SK-N-SH (cell line): ENCODE measurements at regions not wholly inside any gene's neighbourhood (a gene's known extent, or its start where the extent isn't known, plus 50 kb on each side); places are given as distances from the start of the nearest gene placed in this dataset.

Experiments
- CTCF ChIA-PET: fragments of 300-600, 350-600 bp; formaldehyde crosslinking; extraction: SDS; loops from one replicate; lab custom pipeline; 2021; lab: Yijun Ruan, JAX
- POLR2A ChIA-PET: fragments of 350-600 bp; sonication (Branson Sonifier 250); formaldehyde crosslinking; extraction: SDS; loops from one replicate; lab custom pipeline; 2020; ENCODE audit warnings: antibody characterized with exemption, inconsistent platforms; lab: Yijun Ruan, JAX
- DNase-seq: peaks from one replicate; pipeline ENCODE4 v3.0.0; 2012
- H2AFZ ChIP-seq: fragments of 200-600 bp; sonication (generic); 2 replicates; pipeline ENCODE4 v1.8.1; 2016; ENCODE audit warnings: antibody characterized with exemption, mild to moderate bottlenecking, low read depth
- H3F3A ChIP-seq: fragments of 200-600 bp; sonication (generic); replicated peaks from 2 replicates; pipeline ENCODE3; 2016; ENCODE audit warnings: antibody characterized with exemption, mild to moderate bottlenecking; ENCODE audit not compliant: insufficient read depth
- H3K27ac ChIP-seq, 2 experiments: fragments of 200-500 bp in 1 of 2; fragments of 200-600 bp in 1 of 2; sonication (Bioruptor generic) in 1 of 2; sonication (generic), shearing (Covaris generic) in 1 of 2; 2 replicates each; pipeline versions ENCODE4 v1.5.1 to v1.6.1; 2014 to 2016; ENCODE audit warnings: low read depth in 2 of 2, inconsistent platforms in 1 of 2, low read length in 1 of 2, mild to moderate bottlenecking in 1 of 2, mixed read lengths in 1 of 2
- H3K27me3 ChIP-seq: fragments of 200-600 bp; sonication (generic), shearing (Covaris generic); 2 replicates; pipeline ENCODE4 v1.6.1; 2016; ENCODE audit warnings: mixed run types; ENCODE audit not compliant: insufficient read depth
- H3K36me3 ChIP-seq, 2 experiments: fragments of 200-500 bp in 1 of 2; fragments of 200-600 bp in 1 of 2; sonication (Bioruptor generic) in 1 of 2; sonication (generic) in 1 of 2; replicated peaks in 1 of 2; 2 replicates each; pipeline versions ENCODE3 to v1.5.1; 2014 to 2016; ENCODE audit warnings: low read length in 1 of 2, mild to moderate bottlenecking in 1 of 2; ENCODE audit not compliant: insufficient read depth in 2 of 2, control insufficient read depth in 1 of 2
- H3K4me1 ChIP-seq, 2 experiments: fragments of 200-500 bp in 1 of 2; fragments of 200-600 bp in 1 of 2; sonication (Bioruptor generic) in 1 of 2; sonication (generic), shearing (Covaris generic) in 1 of 2; 2 replicates each; pipeline versions ENCODE4 v1.5.1 to v1.6.1; 2014 to 2016; ENCODE audit warnings: low read depth in 1 of 2, low read length in 1 of 2, mixed run types in 1 of 2; ENCODE audit not compliant: insufficient read depth in 2 of 2, control insufficient read depth in 1 of 2
- H3K4me2 ChIP-seq: fragments of 200-600 bp; sonication (generic), shearing (Covaris generic); 2 replicates; pipeline ENCODE4 v1.6.1; 2017; ENCODE audit warnings: mixed run types
- H3K4me3 ChIP-seq, 2 experiments: fragments of 200-500 bp in 1 of 2; fragments of 200-600 bp in 1 of 2; sonication (Bioruptor generic) in 1 of 2; sonication (generic), shearing (Covaris generic) in 1 of 2; 2 replicates each; pipeline versions ENCODE4 v1.5.1 to v1.8.1; 2014 to 2016; ENCODE audit warnings: low read depth in 2 of 2, inconsistent platforms in 1 of 2, low read length in 1 of 2, mild to moderate bottlenecking in 1 of 2, mixed read lengths in 1 of 2, moderate library complexity in 1 of 2
- H3K79me2 ChIP-seq: fragments of 200-600 bp; sonication (generic); 2 replicates; pipeline ENCODE4 v1.8.1; 2017; ENCODE audit warnings: mild to moderate bottlenecking; ENCODE audit not compliant: insufficient read depth
- H3K9ac ChIP-seq: fragments of 200-600 bp; sonication (generic); 2 replicates; pipeline ENCODE4 v1.6.1; 2017; ENCODE audit warnings: mixed run types
- H3K9me2 ChIP-seq: fragments of 200-600 bp; sonication (generic); 2 replicates; pipeline ENCODE4 v1.6.1; 2017; ENCODE audit warnings: mixed run types
- H3K9me3 ChIP-seq: fragments of 200-600 bp; sonication (generic); 2 replicates; pipeline ENCODE4 v1.6.1; 2017; ENCODE audit warnings: mixed run types, mild to moderate bottlenecking, moderate library complexity
- H4K20me1 ChIP-seq: fragments of 200-600 bp; sonication (generic); 2 replicates; pipeline ENCODE4 v1.6.1; 2017; ENCODE audit warnings: mild to moderate bottlenecking, mixed run types; ENCODE audit not compliant: insufficient read depth
- CHD2 ChIP-seq: fragments of 150-350 bp; IDR thresholded peaks from 2 replicates; pipeline ENCODE4 v1.6.1; 2018; ENCODE audit warnings: low read length; ENCODE audit not compliant: partially characterized antibody
- CTCF ChIP-seq: fragments of 200-600 bp; sonication (generic); IDR thresholded peaks from 2 replicates; pipeline ENCODE4 v1.6.1; 2017; ENCODE audit warnings: antibody characterized with exemption, mild to moderate bottlenecking, moderate library complexity
- EZH2phosphoT487 ChIP-seq: fragments of 200-600 bp; sonication (generic); IDR thresholded peaks from 2 replicates; pipeline ENCODE4 v1.6.1; 2017; ENCODE audit warnings: low read depth, mixed run types, mild to moderate bottlenecking, antibody characterized with exemption, moderate library complexity, borderline replicate concordance
- FOSL2 ChIP-seq: IDR thresholded peaks from 2 replicates; pipeline ENCODE4 v1.4.0; 2012; ENCODE audit warnings: low read depth, mild to moderate bottlenecking, moderate library complexity, borderline replicate concordance
- FOXM1 ChIP-seq: IDR thresholded peaks from 2 replicates; pipeline ENCODE4 v1.4.0; 2012; ENCODE audit warnings: low read depth, mild to moderate bottlenecking
- GABPA ChIP-seq: IDR thresholded peaks from 2 replicates; pipeline ENCODE4 v1.4.0; 2012; ENCODE audit warnings: low read depth, mild to moderate bottlenecking
- IRF3 ChIP-seq: fragments of 150-350 bp; IDR thresholded peaks from 2 replicates; pipeline ENCODE4 v1.6.1; 2016; ENCODE audit warnings: mild to moderate bottlenecking, low read depth, low read length
- MEF2A ChIP-seq: IDR thresholded peaks from 2 replicates; pipeline ENCODE4 v1.4.0; 2012; ENCODE audit warnings: low read depth, borderline replicate concordance
- MXI1 ChIP-seq: IDR thresholded peaks from 2 replicates; pipeline ENCODE4 v1.6.1; 2012; ENCODE audit warnings: mild to moderate bottlenecking, low read depth, low read length, improper control_type of control experiment
- NRF1 ChIP-seq: IDR thresholded peaks from 2 replicates; pipeline ENCODE4 v1.6.1; 2012; ENCODE audit warnings: low read depth, mild to moderate bottlenecking, low read length
- REST ChIP-seq: IDR thresholded peaks from 2 replicates; pipeline ENCODE4 v1.6.1; 2012; ENCODE audit warnings: mild to moderate bottlenecking, low read depth, low read length, moderate library complexity
- RFX5 ChIP-seq: IDR thresholded peaks from 2 replicates; pipeline ENCODE4 v1.6.1; 2012; ENCODE audit warnings: mild to moderate bottlenecking, improper control_type of control experiment, low read length
- RXRA ChIP-seq: IDR thresholded peaks from 2 replicates; pipeline ENCODE4 v1.4.0; 2012; ENCODE audit warnings: low read depth, mild to moderate bottlenecking, borderline replicate concordance
- SIN3A ChIP-seq: IDR thresholded peaks from 2 replicates; pipeline ENCODE4 v1.6.1; 2012; ENCODE audit warnings: low read depth, mild to moderate bottlenecking, low read length, moderate library complexity, borderline replicate concordance
- SMC3 ChIP-seq: IDR thresholded peaks from 2 replicates; pipeline ENCODE4 v1.6.1; 2012; ENCODE audit warnings: low read depth, low read length, improper control_type of control experiment
- TCF12 ChIP-seq: IDR thresholded peaks from 2 replicates; pipeline ENCODE4 v1.4.0; 2012
- TEAD4 ChIP-seq: IDR thresholded peaks from 2 replicates; pipeline ENCODE4 v1.4.0; 2012; ENCODE audit warnings: mild to moderate bottlenecking, borderline replicate concordance; ENCODE audit not compliant: insufficient read depth
- YY1 ChIP-seq: IDR thresholded peaks from 2 replicates; pipeline ENCODE4 v1.4.0; 2012; ENCODE audit warnings: low read depth, mild to moderate bottlenecking
- WGBS: methylation state at CpG from one replicate; pipeline ENCODE4 v1.1.6; 2017; ENCODE audit warnings: low lambda C conversion rate; 5-methylcytosine and 5-hydroxymethylcytosine counted together

- peaks cover 4% of the 10 kb centered on the region; the same call in 1 of the 2 replicates for H3K9me3 ChIP-seq
These were observed 700.5 kb downstream of the COL12A1 start for GRCh38 chr6:74505391-74505790.

GRCh38 chr6:74504941-74505340 is 700.9 kb downstream of the COL12A1 start:
- H3K27me3 ChIP-seq = no peaks in the 10 kb centered on the region
- no peaks in the 10 kb centered on the region for H3K79me2 ChIP-seq
- peaks cover 4% of the 10 kb centered on the region; the same call in 1 of the 2 replicates for H3K9me3 ChIP-seq
- H3K4me1 ChIP-seq = no peaks in the 10 kb centered on the region
- no peak overlapping the region for H3K4me2 ChIP-seq
- 4% methylated on average over 3 of the region's 3 CpGs for WGBS
- no peak overlapping the region for H3K9ac ChIP-seq
- H3K36me3 ChIP-seq = no peaks in the 10 kb centered on the region
- ChIA-PET POLR2A (no interaction called here), CTCF (no interaction called here)
- DNase-seq = no peak
- no peaks in the 10 kb centered on the region for H4K20me1 ChIP-seq
- H3K9me2 ChIP-seq = no peaks in the 10 kb centered on the region
- no peak overlapping the region for H2AFZ ChIP-seq
- TF ChIP-seq FOSL2 = no peak
- no peak for TF ChIP-seq REST
- TF ChIP-seq YY1 = no peak
- TF ChIP-seq SMC3 = no peak
- no peak for TF ChIP-seq FOXM1
- TF ChIP-seq CTCF = no peak
- TF ChIP-seq CHD2 = no peak
- no peak for TF ChIP-seq GABPA
- no peak for TF ChIP-seq NRF1
- TF ChIP-seq TEAD4 = no peak
- TF ChIP-seq SIN3A = no peak
- H3K4me3 ChIP-seq = no peak overlapping the region
- no peaks in the 10 kb centered on the region for H3F3A ChIP-seq
- H3K27ac ChIP-seq = no peak overlapping the region

More at GRCh38 chr6:74505391-74505790, 700.5 kb downstream of the COL12A1 start:
- Histone ChIP-seq H3F3A (no peaks in the 10 kb centered on the region), H3K4me1 (no peaks in the 10 kb centered on the region), H3K27ac (no peak overlapping the region), H3K79me2 (no peaks in the 10 kb centered on the region), H3K4me2 (no peak overlapping the region), H3K27me3 (no peaks in the 10 kb centered on the region), H3K36me3 (no peaks in the 10 kb centered on the region), H3K9ac (no peak overlapping the region), H2AFZ (no peak overlapping the region), H4K20me1 (no peaks in the 10 kb centered on the region), H3K4me3 (no peak overlapping the region), H3K9me2 (no peaks in the 10 kb centered on the region)
- ChIA-PET CTCF (no interaction called here), POLR2A (no interaction called here)
- WGBS = 0% methylated on average over 1 of the region's 1 CpG
- TF ChIP-seq FOXM1 (no peak), EZH2phosphoT487 (no peak), RFX5 (no peak), MXI1 (no peak), RXRA (no peak), NRF1 (no peak), TEAD4 (no peak), IRF3 (no peak), MEF2A (no peak), TCF12 (no peak)
- DNase-seq = no peak
